ENCODE measurements at regions not wholly inside any gene's neighbourhood (a gene's known extent, or its start where the extent isn't known, plus 50 kb on each side); places are given as distances from the start of the nearest gene placed in this dataset.

DNA sequence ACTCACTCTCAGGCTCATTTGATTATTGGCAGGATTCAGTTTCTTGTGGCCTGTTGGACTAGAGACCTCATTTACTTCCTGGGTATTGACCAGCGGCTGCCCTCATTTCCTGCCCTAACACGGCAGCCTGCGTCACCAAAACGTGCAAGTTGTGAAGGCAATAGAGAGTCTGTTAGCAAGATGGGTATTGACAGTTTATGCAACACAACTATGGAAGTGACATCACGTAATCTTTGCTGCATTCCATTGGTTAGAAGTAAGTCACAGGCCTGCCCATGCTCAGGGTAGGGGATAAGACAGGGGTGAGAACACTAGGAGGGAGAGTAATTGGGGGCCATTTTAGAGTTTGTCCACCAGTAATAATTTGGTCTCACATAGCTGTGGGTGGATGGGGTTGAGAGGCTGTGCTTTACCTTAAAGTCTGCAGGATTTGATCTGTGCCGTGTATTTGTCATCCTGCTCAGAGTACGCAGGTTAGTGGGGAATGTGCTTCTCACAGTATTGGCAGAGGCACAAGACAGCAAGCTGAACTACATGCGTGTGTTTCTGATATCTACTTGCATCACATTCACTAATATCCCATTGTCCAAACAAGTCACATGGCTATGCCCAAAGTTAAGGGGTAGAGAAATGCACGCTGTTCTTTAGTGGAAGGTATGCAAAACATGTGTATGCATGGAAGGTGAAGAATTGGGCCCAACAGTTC, 83.3 kb downstream of the EDEM1 start:
- in situ Hi-C loops (cut with MboI; ENCODE audit: low sequenced_read_pairs) = no loop called here

- in situ Hi-C loops (cut with MboI; ENCODE audit: low sequenced_read_pairs) = no loop called here
Observed at GRCh38 chr3:5271372-5271683, 83.8 kb downstream of the EDEM1 start.

DNA sequence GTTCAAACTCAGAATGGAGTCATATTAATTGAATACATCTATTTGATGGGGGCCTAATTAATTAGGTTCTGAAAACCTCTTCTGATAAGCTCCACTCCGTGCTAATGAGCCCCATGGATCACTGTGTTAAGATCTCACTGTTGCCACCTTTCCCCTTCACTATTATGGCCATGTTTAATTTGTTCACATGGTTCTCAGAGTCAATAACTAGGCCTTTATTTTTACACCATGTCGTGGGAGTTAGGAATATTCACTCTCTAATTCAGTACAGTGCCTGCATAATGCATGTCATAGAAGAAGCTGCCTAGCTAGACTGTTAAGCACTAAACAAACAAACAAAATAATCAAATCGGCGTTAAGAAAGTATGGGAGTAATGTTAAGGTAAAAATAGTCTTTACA, 84.9 kb downstream of the EDEM1 start:
- in situ Hi-C loops (cut with MboI; ENCODE audit: low sequenced_read_pairs) = no loop called here

- in situ Hi-C loops (cut with MboI; ENCODE audit: low sequenced_read_pairs) = no loop called here
Observed at GRCh38 chr3:5274091-5274490, 86.6 kb downstream of the EDEM1 start.

DNA sequence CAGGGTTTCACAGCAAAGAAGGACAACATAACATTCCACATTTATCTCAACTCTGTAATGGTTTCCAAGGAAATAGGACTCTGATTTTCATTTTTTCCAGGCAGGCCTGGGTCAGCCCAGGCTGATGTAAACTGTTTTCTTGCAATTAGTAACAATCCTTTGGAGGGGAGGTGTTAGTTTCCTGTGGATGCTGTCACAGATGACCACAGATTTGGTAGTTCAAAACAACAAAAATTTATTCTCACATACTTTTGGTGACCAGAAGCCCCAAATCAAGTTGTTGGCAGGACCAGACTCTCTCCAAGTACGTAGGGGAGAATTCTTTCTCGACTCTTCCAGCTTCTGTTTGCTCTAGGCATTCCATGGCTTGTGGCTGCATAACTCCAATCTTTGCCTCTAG, 88.0 kb downstream of the EDEM1 start:
- in situ Hi-C loops (cut with MboI; ENCODE audit: low sequenced_read_pairs) = no loop called here

- in situ Hi-C loops (cut with MboI; ENCODE audit: low sequenced_read_pairs) = no loop called here
Observed at GRCh38 chr3:5276934-5277333, 89.4 kb downstream of the EDEM1 start.

GRCh38 chr3:5277612-5278236, 90.2 kb downstream of the EDEM1 start:
- in situ Hi-C loops (cut with MboI; ENCODE audit: low sequenced_read_pairs) = no loop called here

- in situ Hi-C loops (cut with MboI; ENCODE audit: low sequenced_read_pairs) = no loop called here
Observed at GRCh38 chr3:5278666-5279065, 91.2 kb downstream of the EDEM1 start.

GRCh38 chr3:5282703-5283102, 95.2 kb downstream of the EDEM1 start:
- in situ Hi-C loops (cut with MboI; ENCODE audit: low sequenced_read_pairs) = no loop called here

DNA sequence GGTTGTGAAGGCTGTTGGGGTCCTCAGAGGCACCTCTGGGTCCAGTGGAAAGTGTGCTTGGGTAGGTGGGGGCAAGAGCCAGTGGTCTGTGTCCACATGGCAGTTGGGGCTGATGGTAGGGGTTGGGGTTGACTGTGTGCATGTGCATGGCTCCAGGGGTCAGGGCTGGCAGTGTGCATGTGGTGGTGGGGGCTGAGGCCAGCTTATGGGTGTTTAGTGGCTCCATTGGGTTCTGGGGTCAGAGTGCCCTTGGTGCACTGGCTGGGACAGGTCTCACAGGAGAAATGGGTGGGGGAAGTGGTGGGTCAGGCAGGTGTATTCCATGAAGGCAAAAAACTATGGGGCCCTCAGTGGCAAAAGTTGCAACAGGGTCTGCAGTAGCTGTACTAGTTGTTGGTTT, 97.9 kb downstream of the EDEM1 start:
- in situ Hi-C loops (cut with MboI; ENCODE audit: low sequenced_read_pairs) = no loop called here

DNA sequence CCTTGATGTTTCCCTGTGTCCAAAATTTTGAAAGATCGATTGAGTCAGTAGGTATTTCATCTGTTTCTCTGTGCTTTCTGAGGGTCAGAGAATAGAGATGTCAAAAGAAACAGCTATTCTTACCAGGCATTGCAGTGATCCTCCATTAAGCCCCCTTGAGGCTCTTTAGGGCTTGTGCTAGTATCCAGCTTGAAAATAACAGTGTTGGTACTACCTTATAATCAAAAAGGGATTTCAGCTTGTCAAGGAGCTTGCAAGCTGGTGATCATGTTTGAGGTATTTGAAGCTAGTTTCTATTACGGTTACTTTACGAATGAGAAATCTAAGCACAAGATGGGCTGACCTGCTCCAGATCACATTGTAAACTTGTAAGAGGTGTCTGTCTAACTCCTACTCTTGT, 103.4 kb downstream of the EDEM1 start:
- in situ Hi-C loops (cut with MboI; ENCODE audit: low sequenced_read_pairs) = no loop called here

- in situ Hi-C loops (cut with MboI; ENCODE audit: low sequenced_read_pairs) = no loop called here
Observed at GRCh38 chr3:5292512-5292911, 105.0 kb downstream of the EDEM1 start.

DNA sequence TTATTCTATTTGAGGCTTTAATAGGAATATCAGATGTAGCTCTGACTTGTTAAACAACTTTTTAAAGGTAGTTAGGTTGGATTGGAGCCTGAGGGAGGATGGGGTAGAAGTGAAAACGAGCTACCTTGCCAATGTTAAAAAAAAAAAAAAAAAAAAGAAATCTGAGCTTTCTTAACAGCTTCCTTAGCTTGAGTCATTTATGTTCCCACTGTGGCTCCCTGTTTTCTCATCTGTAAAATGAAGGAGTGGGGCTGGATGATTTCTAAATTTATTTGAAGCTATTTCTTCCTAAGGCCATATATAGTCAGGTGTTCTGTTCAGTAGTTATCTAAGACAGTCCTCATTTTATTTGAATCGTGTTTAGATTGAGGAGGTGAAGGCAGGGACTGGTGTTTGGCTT, 105.7 kb downstream of the EDEM1 start:
- in situ Hi-C loops (cut with MboI; ENCODE audit: low sequenced_read_pairs) = no loop called here

DNA sequence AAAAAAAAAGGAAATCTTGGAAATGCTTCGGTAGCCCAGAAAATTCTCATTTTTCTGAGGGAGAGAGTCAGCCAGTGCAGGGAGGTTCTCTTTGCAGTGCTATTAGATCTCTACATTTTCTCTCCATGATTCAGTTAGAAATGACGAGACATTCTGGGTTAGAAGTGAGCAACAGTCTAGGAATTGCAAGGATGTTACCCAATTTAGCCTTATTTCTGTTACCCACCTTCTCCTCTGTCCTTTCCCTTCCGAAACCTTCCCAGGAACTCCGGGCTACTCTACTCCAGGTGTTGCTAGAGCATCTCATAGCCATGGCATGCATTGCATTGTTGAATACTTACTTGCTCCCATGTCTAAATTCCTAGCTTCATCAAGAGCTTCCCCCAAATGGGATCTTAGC, 106.8 kb downstream of the EDEM1 start:
- in situ Hi-C loops (cut with MboI; ENCODE audit: low sequenced_read_pairs) = no loop called here

GRCh38 chr3:5295191-5295690, 107.7 kb downstream of the EDEM1 start:
- in situ Hi-C loops (cut with MboI; ENCODE audit: low sequenced_read_pairs) = no loop called here

DNA sequence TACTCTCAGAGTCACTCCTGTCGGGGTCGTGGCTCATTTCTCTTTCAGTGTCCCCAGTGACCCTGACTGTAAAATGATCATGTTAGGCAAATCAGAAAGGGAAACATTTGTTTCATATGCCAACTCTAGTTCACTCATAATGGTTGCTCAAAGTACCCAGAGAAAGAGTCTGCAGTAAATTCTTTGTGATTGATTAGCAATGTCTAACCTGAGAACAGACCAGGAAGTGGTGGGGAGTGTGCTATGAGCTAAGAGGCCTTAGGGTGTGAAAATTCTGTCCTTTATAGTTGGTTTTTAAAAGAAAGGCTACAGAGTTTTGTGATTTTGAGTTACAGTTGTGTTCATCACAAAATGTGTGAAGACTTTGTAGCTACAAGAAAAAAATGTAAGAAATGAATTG, 108.9 kb downstream of the EDEM1 start:
- in situ Hi-C loops (cut with MboI; ENCODE audit: low sequenced_read_pairs) = no loop called here

DNA sequence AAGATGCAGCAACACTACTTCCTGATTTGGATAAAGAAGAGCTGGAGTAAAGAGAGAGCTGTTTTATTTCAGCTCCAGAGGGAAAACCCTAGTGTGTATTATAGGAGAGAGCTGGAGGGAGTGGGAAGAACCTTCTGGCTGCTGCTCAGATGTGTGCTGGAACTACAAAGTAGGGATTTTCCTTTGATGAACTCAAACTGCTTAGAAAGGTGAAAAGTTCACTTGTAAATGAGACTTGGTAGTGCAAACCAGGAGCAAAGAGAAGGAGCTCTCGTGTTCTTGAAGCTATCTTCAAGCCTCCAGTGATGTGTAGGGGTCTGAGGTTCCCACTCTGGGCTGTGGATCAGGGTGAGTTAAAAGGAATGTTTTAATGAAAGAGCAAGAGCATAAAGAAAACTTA, 110.4 kb downstream of the EDEM1 start:
- in situ Hi-C loops (cut with MboI; ENCODE audit: low sequenced_read_pairs) = no loop called here

GRCh38 chr3:5298453-5298852, 110.9 kb downstream of the EDEM1 start:
- in situ Hi-C loops (cut with MboI; ENCODE audit: low sequenced_read_pairs) = no loop called here

GRCh38 chr3:5299161-5299560, 111.7 kb downstream of the EDEM1 start:
- in situ Hi-C loops (cut with MboI; ENCODE audit: low sequenced_read_pairs) = no loop called here

GRCh38 chr3:5300638-5301037, 113.1 kb downstream of the EDEM1 start:
- in situ Hi-C loops (cut with MboI; ENCODE audit: low sequenced_read_pairs) = no loop called here

GRCh38 chr3:5301651-5302297, 114.3 kb downstream of the EDEM1 start:
- in situ Hi-C loops (cut with MboI; ENCODE audit: low sequenced_read_pairs) = no loop called here

GRCh38 chr3:5302661-5303060, 115.2 kb downstream of the EDEM1 start:
- in situ Hi-C loops (cut with MboI; ENCODE audit: low sequenced_read_pairs) = no loop called here
